HepG2 (cell line): ENCODE measurements at regions not wholly inside any gene's neighbourhood (a gene's known extent, or its start where the extent isn't known, plus 50 kb on each side); places are given as distances from the start of the nearest gene placed in this dataset.

Source experiments
- DNMT3B ChIP-seq: conservative IDR thresholded peaks from 2 replicates; pipeline ENCODE4 v1.6.1; 2016; ENCODE audit warnings: missing biosample characterization, control low read depth
- EP300 ChIP-seq, 3 experiments: sonication (generic) in 1 of 3; formaldehyde crosslinking in 1 of 3; IDR thresholded peaks; 2 replicates each; pipeline versions ENCODE4 v1.5.1 to v1.6.1; 2011 to 2020; ENCODE audit warnings: low read depth in 2 of 3, low read length in 2 of 3, borderline replicate concordance in 1 of 3, improper control_type of control experiment in 1 of 3, mild to moderate bottlenecking in 1 of 3, missing genetic modification reagents in 1 of 3, moderate library complexity in 1 of 3
- HOXA9 ChIP-seq: sonication (generic); formaldehyde crosslinking; IDR thresholded peaks from 2 replicates; pipeline ENCODE4 v1.8.1; 2022; ENCODE audit warnings: missing genetic modification reagents, mild to moderate bottlenecking, moderate library complexity, borderline replicate concordance
- TARDBP ChIP-seq: sonication (generic); formaldehyde crosslinking; IDR thresholded peaks from 2 replicates; pipeline ENCODE4 v1.8.0; 2022; ENCODE audit warnings: mild to moderate bottlenecking, missing genetic modification reagents
- TOE1 ChIP-seq: sonication (generic); formaldehyde crosslinking; IDR thresholded peaks from 2 replicates; pipeline ENCODE4 v1.4.0; 2020; ENCODE audit warnings: mild to moderate bottlenecking, missing genetic modification reagents
- XBP1 ChIP-seq: sonication (generic); formaldehyde crosslinking; IDR thresholded peaks from 2 replicates; pipeline ENCODE4 v1.5.0; 2020; ENCODE audit warnings: missing genetic modification reagents
- ZBTB49 ChIP-seq: sonication (generic); formaldehyde crosslinking; IDR thresholded peaks from 2 replicates; pipeline ENCODE4 v1.4.0; 2020; ENCODE audit warnings: missing genetic modification reagents, borderline replicate concordance
- ZFP1 ChIP-seq: IDR thresholded peaks from 2 replicates; pipeline ENCODE4 v1.6.1; 2016
- ZNF275 ChIP-seq: sonication (generic); formaldehyde crosslinking; IDR thresholded peaks from 2 replicates; pipeline ENCODE4 v1.8.0; 2022; ENCODE audit warnings: missing genetic modification reagents, mild to moderate bottlenecking, inconsistent platforms, borderline replicate concordance

- TF ChIP-seq HOXA9 (CRISPR knock-in tag) = no peak
- no peak for TF ChIP-seq TARDBP
- no peak for TF ChIP-seq EP300 (IDR thresholded peaks at IDR 0.05; ENCODE audit: low read depth in 2 of 2, low read length in 2 of 2)
- no peak for TF ChIP-seq EP300 (CRISPR knock-in tag; IDR thresholded peaks at IDR 0.05; ENCODE audit: borderline replicate concordance)
- TF ChIP-seq ZNF275 = no peak
- no peak for TF ChIP-seq ZBTB49
- TF ChIP-seq TOE1 = no peak
- TF ChIP-seq DNMT3B = no peak
- no peak for TF ChIP-seq ZFP1 (CRISPR knock-in tag)
- TF ChIP-seq XBP1 (CRISPR knock-in tag) = no peak
Observed at GRCh38 chr2:83342860-83343329, 1116.2 kb downstream of the SUCLG1 start.
